Activated T-cell treated with anti-CD3 and anti-CD28 coated beads for 4 hours (primary cell): ENCODE measurements at regions not wholly inside any gene's neighbourhood (a gene's known extent, or its start where the extent isn't known, plus 50 kb on each side); places are given as distances from the start of the nearest gene placed in this dataset.

Source experiments
- DNase-seq: peaks from one replicate; pipeline ENCODE4 v3.0.0-alpha.2; 2020

- DNase-seq: no peak
Measured at GRCh38 chr11:112597286-112597790, 336.7 kb upstream of the PLET1 start.

GRCh38 chr11:112599265-112599664 is 338.6 kb upstream of the PLET1 start:
- no peak for DNase-seq

GRCh38 chr11:112599856-112600533 is 339.3 kb upstream of the PLET1 start:
- no peak for DNase-seq

GRCh38 chr11:112605093-112605666 is 344.5 kb upstream of the PLET1 start:
- DNase-seq: no peak

GRCh38 chr11:112606656-112607055 is 346.0 kb upstream of the PLET1 start:
- DNase-seq: no peak

GRCh38 chr11:112608509-112608908 is 347.8 kb upstream of the PLET1 start:
- DNase-seq: no peak

GRCh38 chr11:112610494-112610893 is 349.8 kb upstream of the PLET1 start:
- DNase-seq: no peak

GRCh38 chr11:112610996-112611750 is 350.0 kb upstream of the NCAM1 start:
- DNase-seq: no peak

GRCh38 chr11:112611771-112612170 is 349.4 kb upstream of the NCAM1 start:
- no peak for DNase-seq

GRCh38 chr11:112612250-112612849 is 348.9 kb upstream of the NCAM1 start:
- DNase-seq: no peak

GRCh38 chr11:112613051-112613972 is 347.9 kb upstream of the NCAM1 start:
- no peak for DNase-seq

- DNase-seq: no peak
Measured at GRCh38 chr11:112614605-112615004, 346.6 kb upstream of the NCAM1 start.

- no peak for DNase-seq
Measured at GRCh38 chr11:112615238-112615637, 346.0 kb upstream of the NCAM1 start.

- no peak for DNase-seq
Measured at GRCh38 chr11:112615891-112616290, 345.3 kb upstream of the NCAM1 start.

GRCh38 chr11:112616327-112617097 is 344.7 kb upstream of the NCAM1 start:
- no peak for DNase-seq

GRCh38 chr11:112617098-112617425 is 344.2 kb upstream of the NCAM1 start:
- no peak for DNase-seq

GRCh38 chr11:112617977-112618826 is 343.0 kb upstream of the NCAM1 start:
- DNase-seq: no peak

GRCh38 chr11:112619106-112619505 is 342.1 kb upstream of the NCAM1 start:
- no peak for DNase-seq

- DNase-seq: no peak
Measured at GRCh38 chr11:112620621-112621394, 340.4 kb upstream of the NCAM1 start.

- DNase-seq: no peak
Measured at GRCh38 chr11:112623057-112623456, 338.2 kb upstream of the NCAM1 start.
